ENCODE measurements at regions not wholly inside any gene's neighbourhood (a gene's known extent, or its start where the extent isn't known, plus 50 kb on each side); places are given as distances from the start of the nearest gene placed in this dataset.

- DNase-seq (ENCODE audit: low spot score) = no peak
Measured at GRCh38 chr5:2442496-2443354, 308.8 kb downstream of the IRX2 start.

GRCh38 chr5:2441495-2442180 lies 309.8 kb downstream of the IRX2 start:
- no peak for DNase-seq (ENCODE audit: low spot score)

GRCh38 chr5:2439608-2440007 lies 311.9 kb downstream of the IRX2 start:
- DNase-seq (ENCODE audit: low spot score) = no peak

- no peak for DNase-seq (ENCODE audit: low spot score)
Measured at GRCh38 chr5:2433086-2433485, 318.4 kb downstream of the IRX2 start.

- DNase-seq (ENCODE audit: low spot score) = no peak
Measured at GRCh38 chr5:2432076-2432920, 319.2 kb downstream of the IRX2 start.

GRCh38 chr5:2430606-2431005 lies 320.9 kb downstream of the IRX2 start:
- DNase-seq (ENCODE audit: low spot score) = no peak

- no peak for DNase-seq (ENCODE audit: low spot score)
Measured at GRCh38 chr5:2427983-2428382, 323.5 kb downstream of the IRX2 start.

GRCh38 chr5:2423634-2424033 lies 327.8 kb downstream of the IRX2 start:
- DNase-seq (ENCODE audit: low spot score) = no peak

- no peak for DNase-seq (ENCODE audit: low spot score)
Measured at GRCh38 chr5:2417301-2417700, 334.2 kb downstream of the IRX2 start.

GRCh38 chr5:2415678-2416077 lies 335.8 kb downstream of the IRX2 start:
- no peak for DNase-seq (ENCODE audit: low spot score)

GRCh38 chr5:2410451-2410850 lies 341.0 kb downstream of the IRX2 start:
- no peak for DNase-seq (ENCODE audit: low spot score)

- no peak for DNase-seq (ENCODE audit: low spot score)
Measured at GRCh38 chr5:2403296-2403695, 348.2 kb downstream of the IRX2 start.

- DNase-seq (ENCODE audit: low spot score) = no peak
Measured at GRCh38 chr5:2399804-2400203, 351.7 kb downstream of the IRX2 start.

- no peak for DNase-seq (ENCODE audit: low spot score)
Measured at GRCh38 chr5:2399096-2399495, 352.4 kb downstream of the IRX2 start.

GRCh38 chr5:2393556-2393955 lies 357.9 kb downstream of the IRX2 start:
- DNase-seq (ENCODE audit: low spot score) = no peak

- no peak for DNase-seq (ENCODE audit: low spot score)
Measured at GRCh38 chr5:2391566-2391965, 359.9 kb downstream of the IRX2 start.

GRCh38 chr5:2391021-2391420 lies 360.5 kb downstream of the IRX2 start:
- DNase-seq (ENCODE audit: low spot score) = no peak

GRCh38 chr5:2388571-2388970 lies 362.9 kb downstream of the IRX2 start:
- DNase-seq (ENCODE audit: low spot score) = no peak

GRCh38 chr5:2387634-2388325 lies 363.7 kb downstream of the IRX2 start:
- no peak for DNase-seq (ENCODE audit: low spot score)

GRCh38 chr5:2387250-2387633 lies 364.2 kb downstream of the IRX2 start:
- no peak for DNase-seq (ENCODE audit: low spot score)

GRCh38 chr5:2385818-2386217 lies 365.7 kb downstream of the IRX2 start:
- no peak for DNase-seq (ENCODE audit: low spot score)

GRCh38 chr5:2383698-2384065 lies 367.8 kb downstream of the IRX2 start:
- DNase-seq (ENCODE audit: low spot score) = no peak
